HG03159 (cell line): ENCODE measurements at regions not wholly inside any gene's neighbourhood (a gene's known extent, or its start where the extent isn't known, plus 50 kb on each side); places are given as distances from the start of the nearest gene placed in this dataset.
A peak's percentile ranks its signal among the peaks of the same experiment; 100 is the strongest.
"Not testable (repeated sequence)": the region's sequence is repeated elsewhere in the genome, so short reads cannot be mapped to it uniquely, and the experiment has no call there.

ENCODE experiments used
- ATAC-seq: cut with Tn5 transposase; IDR thresholded peaks from one replicate; pipeline ENCODE4 v1.9.1; 2021; ENCODE audit warnings: mild to moderate bottlenecking, moderate library complexity; ENCODE audit not compliant: unreplicated experiment

DNA sequence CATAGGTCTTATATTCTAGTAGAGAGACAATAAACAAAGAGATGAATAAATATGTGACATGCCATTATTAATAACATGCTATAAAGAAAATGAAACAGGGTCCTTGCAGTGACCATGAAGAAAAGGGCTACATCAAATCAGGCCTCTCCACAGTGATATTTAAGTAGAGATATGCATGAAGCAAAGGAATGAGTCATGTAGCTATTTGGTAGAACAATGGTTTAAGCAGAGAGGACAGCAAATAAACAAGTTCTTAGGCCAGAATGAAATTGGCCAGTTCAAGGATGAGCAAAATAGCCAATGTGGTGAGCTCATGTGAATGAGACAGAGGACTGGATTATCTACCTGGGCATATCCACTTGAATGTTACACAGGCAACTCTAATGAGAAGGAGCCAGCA lies 172.2 kb upstream of the FERD3L start:
- ATAC-seq: no peak

- ATAC-seq: no peak
These were observed 167.2 kb upstream of the FERD3L start for GRCh38 chr7:19312416-19312815.

DNA sequence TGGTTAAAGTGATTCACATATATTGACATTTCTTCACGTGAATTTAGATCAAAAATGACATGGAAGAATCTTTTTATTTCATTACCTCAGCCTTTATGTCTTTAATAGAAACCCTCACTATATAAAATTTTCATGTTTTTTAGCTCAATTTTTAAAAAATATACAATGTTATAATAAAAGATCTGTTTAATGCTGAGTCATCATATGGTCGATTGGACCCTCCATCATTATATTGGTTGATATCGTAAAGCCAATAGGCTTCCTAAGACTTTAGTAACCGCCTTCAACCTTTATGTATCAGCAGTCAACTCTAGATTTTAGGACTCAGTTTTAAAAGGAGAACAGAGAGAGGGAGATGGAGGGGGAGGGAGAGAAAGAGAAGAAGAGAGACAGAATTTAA lies 162.3 kb upstream of the FERD3L start:
- no peak for ATAC-seq

DNA sequence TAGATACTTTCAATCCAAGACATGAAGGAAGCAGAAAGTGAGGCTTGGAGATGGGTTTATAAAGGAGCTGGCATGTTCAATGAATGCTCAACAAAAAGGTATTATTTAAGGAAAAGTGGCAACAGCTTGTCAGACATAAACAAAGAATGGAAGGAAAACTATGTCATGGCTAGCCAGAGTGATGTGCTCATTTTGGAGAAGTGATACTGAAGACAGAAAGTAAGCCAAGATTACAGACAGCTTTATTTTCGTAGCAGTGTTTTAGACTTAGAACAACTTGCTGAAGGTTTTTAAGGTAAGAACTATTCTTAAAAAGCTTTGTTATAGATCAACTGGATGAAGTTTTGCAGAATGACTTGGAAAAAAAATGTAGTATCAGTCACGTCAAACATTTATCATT lies 160.5 kb upstream of the FERD3L start:
- ATAC-seq: peak; percentile 78

GRCh38 chr7:19304086-19304485 lies 158.9 kb upstream of the FERD3L start:
- ATAC-seq: no peak

GRCh38 chr7:19302731-19303130 lies 157.5 kb upstream of the FERD3L start:
- ATAC-seq: no peak

DNA sequence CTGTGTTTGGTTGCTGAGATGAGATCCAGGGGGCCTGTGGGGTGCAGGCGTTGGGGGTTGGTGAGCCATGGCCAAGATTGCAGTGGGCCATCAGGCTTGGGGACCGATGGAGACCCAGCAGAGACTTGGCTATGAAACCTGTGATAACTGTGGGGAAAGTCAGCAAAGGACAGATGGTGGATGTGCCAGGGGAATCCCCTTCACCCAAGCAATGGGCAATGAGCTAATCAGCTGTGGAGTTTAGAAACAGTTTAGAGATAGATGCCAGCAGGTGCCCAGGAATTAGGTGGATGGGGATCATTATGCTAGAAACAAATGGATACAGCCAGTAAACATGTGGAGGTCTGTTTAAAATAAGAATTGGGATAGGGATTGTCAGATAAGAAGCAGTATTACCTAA lies 151.4 kb upstream of the FERD3L start:
- ATAC-seq: no peak

DNA sequence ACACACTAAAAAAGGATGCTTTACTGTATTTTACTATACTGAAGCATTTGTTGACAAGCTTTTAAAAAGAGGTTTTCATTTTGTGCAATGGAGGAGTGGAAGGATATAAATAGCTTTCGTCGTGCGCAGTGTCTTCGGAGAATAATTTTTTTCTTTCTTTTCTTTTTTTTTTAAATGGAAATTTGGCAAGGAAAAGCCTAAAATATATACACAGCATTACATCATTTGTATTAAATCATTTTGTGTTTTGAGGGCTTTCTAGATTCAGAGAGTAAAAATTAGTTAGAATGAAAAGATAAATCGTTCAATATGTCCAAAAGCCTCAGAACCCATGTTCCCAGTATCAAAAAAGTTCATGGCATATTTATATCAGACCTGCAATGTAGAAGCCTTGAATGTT lies 150.2 kb upstream of the FERD3L start:
- ATAC-seq: no peak

GRCh38 chr7:19294619-19295018 lies 149.4 kb upstream of the FERD3L start:
- no peak for ATAC-seq

GRCh38 chr7:19293431-19293830 lies 148.2 kb upstream of the FERD3L start:
- ATAC-seq: no peak

GRCh38 chr7:19290968-19291367 lies 145.7 kb upstream of the FERD3L start:
- no peak for ATAC-seq

DNA sequence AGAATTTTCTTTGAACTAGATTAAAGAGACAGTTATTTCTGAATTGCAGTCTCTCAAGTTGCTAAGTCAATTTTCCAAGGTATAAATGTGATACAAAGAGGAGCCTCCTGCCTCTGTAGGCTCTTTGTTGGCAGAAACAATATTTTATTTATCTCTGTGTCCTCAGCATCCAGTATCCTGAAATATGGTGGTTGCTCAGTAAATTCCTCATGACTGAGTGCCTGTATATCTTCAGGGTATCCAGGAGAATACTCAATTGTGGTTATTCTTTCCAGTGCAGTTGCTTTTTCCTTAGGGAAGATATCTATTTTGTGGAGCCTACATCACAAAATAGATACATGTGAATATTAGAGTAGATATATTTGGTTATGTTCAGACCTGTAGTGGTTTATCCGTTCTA lies 144.8 kb upstream of the FERD3L start:
- no peak for ATAC-seq

GRCh38 chr7:19284596-19285300 lies 139.5 kb upstream of the FERD3L start:
- no peak for ATAC-seq

- no peak for ATAC-seq
These were observed 138.9 kb upstream of the FERD3L start for GRCh38 chr7:19284136-19284535.

GRCh38 chr7:19275000-19275399 lies 129.8 kb upstream of the FERD3L start:
- peak; percentile 53 for ATAC-seq

DNA sequence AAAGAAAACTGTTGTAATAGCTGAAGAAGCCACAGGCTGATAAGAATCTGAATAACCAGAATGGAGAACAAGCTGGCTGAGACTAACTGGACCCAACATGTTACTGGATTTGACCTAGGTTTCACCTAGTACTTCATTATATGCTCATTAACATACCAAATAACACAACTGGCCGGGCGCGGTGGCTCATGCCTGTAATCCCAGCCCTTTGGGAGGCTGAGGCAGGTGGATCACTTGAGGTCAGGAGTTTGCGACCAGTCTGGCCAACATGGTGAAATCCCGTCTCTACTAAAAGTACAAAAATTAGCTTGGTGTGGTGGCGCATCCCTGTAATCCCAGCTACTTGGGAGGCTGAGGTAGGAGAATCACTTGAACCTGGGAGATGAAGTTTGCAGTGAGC lies 127.1 kb upstream of the FERD3L start:
- not testable (repeated sequence) for ATAC-seq

DNA sequence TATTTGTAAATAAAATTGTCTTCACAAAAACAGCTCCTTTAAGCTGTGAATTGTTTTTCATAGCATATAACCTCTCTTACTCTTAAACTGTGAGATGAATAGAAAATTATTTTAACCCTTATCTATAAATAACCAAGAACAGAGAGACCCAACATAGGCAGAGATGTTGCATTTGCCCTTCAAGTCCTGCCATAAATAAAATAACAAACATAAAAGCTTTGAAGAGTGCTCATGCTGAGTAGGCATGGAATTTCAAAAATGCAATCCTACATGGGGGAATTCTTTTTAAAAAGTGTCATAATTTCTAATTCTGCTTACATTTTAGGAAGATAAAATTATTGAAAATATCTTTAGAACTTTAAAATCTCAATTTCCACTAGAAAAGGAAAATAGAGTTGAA lies 124.1 kb upstream of the FERD3L start:
- no peak for ATAC-seq

DNA sequence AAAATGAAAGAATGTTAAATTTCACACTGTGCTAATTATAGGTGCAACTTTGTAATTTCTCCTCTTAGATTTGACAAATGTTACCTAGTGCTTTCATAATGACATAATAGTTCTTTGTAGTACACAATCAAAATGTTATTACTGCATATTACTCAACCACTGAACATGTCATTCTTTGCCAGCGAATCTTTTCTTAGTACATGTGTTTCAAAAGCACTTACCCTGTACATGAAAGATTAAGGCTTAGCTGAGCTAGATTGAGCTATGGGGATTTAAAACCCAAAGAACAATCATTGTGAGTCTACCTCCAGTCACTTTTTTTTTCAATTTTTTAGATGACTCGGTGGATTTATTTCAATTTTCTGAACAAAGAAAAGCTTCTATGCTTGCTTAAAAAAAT lies 123.5 kb upstream of the FERD3L start:
- no peak for ATAC-seq

DNA sequence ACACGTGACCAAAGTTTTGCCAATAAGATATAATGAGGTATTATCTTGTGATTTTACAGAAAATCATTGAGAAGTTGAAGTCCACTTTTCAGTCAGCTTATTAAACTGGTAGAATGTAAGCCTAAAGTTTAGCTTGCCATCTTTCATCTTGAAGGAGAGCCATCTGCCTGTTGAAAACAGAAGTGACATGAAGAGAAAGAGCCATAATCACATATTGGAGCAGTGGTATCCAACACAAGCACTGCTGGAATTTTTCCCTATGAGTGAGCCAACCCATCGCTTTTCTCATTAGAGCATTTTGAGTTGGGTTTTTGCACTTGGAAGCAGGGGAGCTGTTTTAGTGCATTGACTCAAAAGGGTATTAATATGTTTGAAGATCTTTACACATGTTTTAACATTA lies 117.6 kb upstream of the FERD3L start:
- no peak for ATAC-seq

GRCh38 chr7:19249281-19249680 lies 104.1 kb upstream of the FERD3L start:
- no peak for ATAC-seq

GRCh38 chr7:19248681-19249080 lies 103.5 kb upstream of the FERD3L start:
- no peak for ATAC-seq

- ATAC-seq: no peak
These were observed 102.9 kb upstream of the FERD3L start for GRCh38 chr7:19248115-19248514.

- no peak for ATAC-seq
These were observed 101.8 kb upstream of the FERD3L start for GRCh38 chr7:19247017-19247416.
